GM23338 (cell line): ENCODE measurements at regions not wholly inside any gene's neighbourhood (a gene's known extent, or its start where the extent isn't known, plus 50 kb on each side); places are given as distances from the start of the nearest gene placed in this dataset.

Experiments used
- ATAC-seq: fragments of 200-7000 bp; cut with Tn5 transposase; 3 replicates; pipeline ENCODE4 v1.9.1; 2020
- DNase-seq: peaks from one replicate; pipeline ENCODE4 v3.0.0-alpha.2; 2015; ENCODE audit warnings: low spot score
- H2AFZ ChIP-seq: fragments of 200-600 bp; sonication (generic); 2 replicates; pipeline ENCODE4 v1.8.0; 2016; ENCODE audit warnings: antibody characterized with exemption, mild to moderate bottlenecking, moderate library complexity
- H3F3A ChIP-seq: fragments of 200-600 bp; sonication (generic); replicated peaks from 2 replicates; pipeline ENCODE4 v1.8.0; 2017; ENCODE audit warnings: antibody characterized with exemption, mixed run types, low read depth
- H3K27ac ChIP-seq: fragments of 200-600 bp; sonication (generic); 2 replicates; pipeline ENCODE4 v1.6.1; 2016; ENCODE audit warnings: low read depth
- H3K27me3 ChIP-seq: fragments of 200-600 bp; sonication (generic); 2 replicates; pipeline ENCODE4 v1.8.0; 2016; ENCODE audit warnings: mild to moderate bottlenecking, mixed run types, moderate library complexity; ENCODE audit not compliant: insufficient read depth
- H3K36me3 ChIP-seq: fragments of 200-600 bp; sonication (generic); 2 replicates; pipeline ENCODE4 v1.8.0; 2016; ENCODE audit warnings: mild to moderate bottlenecking; ENCODE audit not compliant: insufficient read depth
- H3K4me1 ChIP-seq: fragments of 200-600 bp; sonication (generic); 2 replicates; pipeline ENCODE4 v1.8.0; 2016; ENCODE audit warnings: mild to moderate bottlenecking, moderate library complexity; ENCODE audit not compliant: insufficient read depth
- H3K4me2 ChIP-seq: fragments of 200-600 bp; sonication (generic); 2 replicates; pipeline ENCODE4 v1.7.1; 2017; ENCODE audit warnings: mixed run types
- H3K4me3 ChIP-seq: fragments of 200-600 bp; sonication (generic); 2 replicates; pipeline ENCODE4 v1.6.1; 2016; ENCODE audit warnings: mixed run types
- H3K79me2 ChIP-seq: fragments of 200-600 bp; sonication (generic); replicated peaks from 2 replicates; pipeline ENCODE4 v1.8.0; 2017; ENCODE audit warnings: mild to moderate bottlenecking; ENCODE audit not compliant: insufficient read depth
- H3K9me2 ChIP-seq: fragments of 200-600 bp; sonication (generic); 2 replicates; pipeline ENCODE4 v1.8.0; 2017; ENCODE audit not compliant: insufficient read depth
- H4K20me1 ChIP-seq: fragments of 200-600 bp; sonication (generic); replicated peaks from 2 replicates; pipeline ENCODE4 v1.8.0; 2017; ENCODE audit warnings: mild to moderate bottlenecking; ENCODE audit not compliant: insufficient read depth
- H3K27ac Mint-ChIP-seq: 2 replicates; pipeline ENCODE4 v1.8.0; 2020; ENCODE audit warnings: inconsistent platforms, mild to moderate bottlenecking, moderate library complexity, mixed read lengths
- H3K27me3 Mint-ChIP-seq: 3 replicates; pipeline ENCODE4 v1.8.0; 2022; ENCODE audit warnings: low read depth, mild to moderate bottlenecking, moderate library complexity, mixed read lengths, inconsistent platforms; ENCODE audit not compliant: insufficient read depth, poor library complexity
- H3K36me3 Mint-ChIP-seq: 3 replicates; pipeline ENCODE4 v1.8.0; 2021; ENCODE audit warnings: low read depth, mild to moderate bottlenecking, inconsistent platforms, moderate library complexity, mixed read lengths
- H3K4me1 Mint-ChIP-seq: 3 replicates; pipeline ENCODE4 v1.8.0; 2020; ENCODE audit warnings: mild to moderate bottlenecking, inconsistent platforms, mixed read lengths
- H3K4me3 Mint-ChIP-seq: 3 replicates; pipeline ENCODE4 v1.8.0; 2021; ENCODE audit warnings: moderate library complexity, mild to moderate bottlenecking, inconsistent platforms, mixed read lengths
- H3K9me3 Mint-ChIP-seq: 3 replicates; pipeline ENCODE4 v1.8.0; 2020; ENCODE audit warnings: moderate library complexity, mild to moderate bottlenecking, inconsistent platforms, mixed read lengths
- EZH2 ChIP-seq: fragments of 200-600 bp; sonication (generic); IDR thresholded peaks from one replicate; pipeline ENCODE4 v1.8.0; 2017; ENCODE audit warnings: antibody characterized with exemption, mild to moderate bottlenecking, low read depth; ENCODE audit not compliant: unreplicated experiment
- EZH2phosphoT487 ChIP-seq: fragments of 200-600 bp; sonication (generic); IDR thresholded peaks from one replicate; pipeline ENCODE4 v1.8.1; 2018; ENCODE audit warnings: antibody characterized with exemption; ENCODE audit not compliant: unreplicated experiment
- JUNB ChIP-seq: IDR thresholded peaks from one replicate; pipeline ENCODE4 v1.6.1; 2016; ENCODE audit warnings: antibody characterized with exemption; ENCODE audit not compliant: unreplicated experiment
- NANOG ChIP-seq: IDR thresholded peaks from 2 replicates; pipeline ENCODE4 v1.6.1; 2016; ENCODE audit warnings: antibody characterized with exemption, borderline replicate concordance
- POLR2AphosphoS5 ChIP-seq: IDR thresholded peaks from 2 replicates; pipeline ENCODE4 v1.6.1; 2016; ENCODE audit warnings: antibody characterized with exemption, low read depth
- ZNF114 ChIP-seq: fragments of 250-450 bp; sonication (Bioruptor Pico); IDR thresholded peaks from 2 replicates; pipeline ENCODE4 v1.5.0; 2020; ENCODE audit warnings: mild to moderate bottlenecking, moderate library complexity
- ZNF331 ChIP-seq: fragments of 250-450 bp; sonication (Bioruptor Pico); IDR thresholded peaks from 2 replicates; pipeline ENCODE4 v1.5.0; 2020; ENCODE audit warnings: low read depth, mild to moderate bottlenecking, moderate library complexity
- TF ChIP-seq, protein P1 (sequence below): IDR thresholded peaks from one replicate; pipeline ENCODE4 v1.6.1; 2018; ENCODE audit warnings: antibody characterized with exemption; ENCODE audit not compliant: unreplicated experiment
- TF ChIP-seq, protein P2 (sequence below): fragments of 250-450 bp; sonication (Bioruptor Pico); IDR thresholded peaks from 2 replicates; pipeline ENCODE4 v1.5.0; 2020; ENCODE audit warnings: mild to moderate bottlenecking, moderate library complexity
- TF ChIP-seq, protein P3 (sequence below): IDR thresholded peaks from 2 replicates; pipeline ENCODE4 v1.6.1; 2016; ENCODE audit warnings: antibody characterized with exemption

DNA sequence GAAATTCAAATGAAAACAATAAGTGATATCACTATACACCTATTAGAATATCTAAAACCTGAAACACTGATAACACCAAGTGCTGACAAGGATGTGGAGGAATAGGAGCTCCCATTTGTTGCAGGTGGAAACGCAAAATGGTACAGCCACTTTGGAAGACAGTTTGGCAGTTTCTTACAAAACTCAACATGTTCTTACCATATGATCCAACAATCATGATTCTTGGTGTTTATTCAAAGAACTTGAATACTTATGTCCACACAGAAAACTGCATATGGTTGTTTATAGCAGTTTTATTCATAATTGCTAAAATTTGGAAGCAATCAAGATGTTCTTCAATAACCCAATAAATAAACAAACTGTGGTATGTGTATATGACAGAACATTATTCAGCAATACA, 107.9 kb downstream of the FHDC1 start:
- Histone ChIP-seq H3K27me3 (no peaks in the 10 kb centered on the region), H3F3A (no peaks in the 10 kb centered on the region), H3K27ac (no peak overlapping the region), H3K36me3 (peaks cover 12% of the 10 kb centered on the region), H3K9me2 (peaks cover 13% of the 10 kb centered on the region; the same call in 1 of the 2 replicates), H3K4me1 (peaks cover 10% of the 10 kb centered on the region; the same call in 1 of the 2 replicates), H3K4me3 (no peak overlapping the region), H3K79me2 (no peaks in the 10 kb centered on the region), H2AFZ (no peak overlapping the region), H4K20me1 (no peaks in the 10 kb centered on the region), H3K4me2 (no peak overlapping the region)
- H3K4me3 Mint-ChIP-seq = no peak overlapping the region
- DNase-seq (no peak), ATAC-seq (no peak)
- H3K27ac Mint-ChIP-seq = no peak overlapping the region
- peaks cover 16% of the 10 kb centered on the region; the same call in 2 of the 3 replicates for H3K36me3 Mint-ChIP-seq
- no peaks in the 10 kb centered on the region for H3K27me3 Mint-ChIP-seq
- peaks cover 13% of the 10 kb centered on the region; the same call in 2 of the 3 replicates for H3K9me3 Mint-ChIP-seq
- H3K4me1 Mint-ChIP-seq = peaks cover 7% of the 10 kb centered on the region; the same call in 2 of the 3 replicates
- TF ChIP-seq ZNF114 (CRISPR knock-in tag) = no peak

DNA sequence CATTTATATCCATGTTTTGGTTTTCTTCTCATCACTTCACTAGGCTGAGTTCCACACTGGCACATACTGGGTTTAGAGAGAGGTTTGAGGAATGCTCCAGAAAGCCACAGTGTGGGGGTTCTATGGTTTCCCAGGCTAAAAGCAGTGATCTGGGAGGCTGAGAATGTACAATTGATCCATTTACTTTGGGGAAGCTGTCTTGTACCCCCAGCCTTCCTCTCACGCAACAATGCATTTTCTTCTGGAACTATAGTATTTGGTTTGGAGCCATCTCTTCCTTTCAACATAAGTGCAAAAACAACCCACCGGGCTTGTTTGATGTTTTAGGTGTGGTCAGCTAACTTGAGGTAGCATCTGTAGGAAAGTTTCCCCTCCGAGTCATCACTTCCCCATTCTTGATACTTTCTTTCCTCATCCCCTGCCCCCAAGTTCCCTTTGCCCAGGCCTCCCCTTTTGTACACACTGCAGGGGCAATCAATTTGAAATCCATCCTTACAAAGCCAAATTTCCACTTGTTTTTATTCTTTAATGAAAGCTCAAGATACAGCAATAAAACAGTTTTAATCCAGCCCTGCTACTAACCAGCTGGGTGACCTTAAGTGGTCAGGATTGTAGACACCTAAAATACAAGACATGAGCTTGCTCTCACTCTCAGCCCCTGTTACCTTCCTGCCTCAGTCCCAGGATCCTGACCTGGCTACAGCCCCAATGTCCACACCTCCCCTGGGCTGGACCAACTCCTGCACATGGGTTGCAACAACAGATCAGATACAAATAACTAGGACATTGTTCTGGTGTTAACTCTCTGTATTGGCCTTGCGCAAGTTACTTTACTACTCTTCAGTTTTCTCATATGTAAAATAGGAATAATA, 109.2 kb downstream of the FHDC1 start:
- no peak overlapping the region for H3K4me3 Mint-ChIP-seq
- ATAC-seq = no peak
- Histone ChIP-seq H2AFZ (no peak overlapping the region), H3K4me2 (no peak overlapping the region), H3K27me3 (no peaks in the 10 kb centered on the region), H3K9me2 (peaks cover 13% of the 10 kb centered on the region; the same call in 1 of the 2 replicates), H3K27ac (no peak overlapping the region), H3F3A (no peaks in the 10 kb centered on the region), H3K79me2 (no peaks in the 10 kb centered on the region), H4K20me1 (no peaks in the 10 kb centered on the region), H3K4me3 (no peak overlapping the region), H3K36me3 (peaks cover 11% of the 10 kb centered on the region), H3K4me1 (no peaks in the 10 kb centered on the region)
- H3K27ac Mint-ChIP-seq = no peak overlapping the region
- H3K36me3 Mint-ChIP-seq = peaks cover 9% of the 10 kb centered on the region; the same call in 2 of the 3 replicates
- no peak for DNase-seq
- H3K9me3 Mint-ChIP-seq = peaks cover 9% of the 10 kb centered on the region; the same call in 2 of the 3 replicates
- no peaks in the 10 kb centered on the region for H3K27me3 Mint-ChIP-seq
- H3K4me1 Mint-ChIP-seq = no peaks in the 10 kb centered on the region
- TF ChIP-seq JUNB (no peak), NANOG (no peak), POLR2AphosphoS5 (no peak), EZH2phosphoT487 (no peak), ZNF331 (CRISPR knock-in tag) (no peak), EZH2 (no peak)
- TF ChIP-seq, protein P1, sequence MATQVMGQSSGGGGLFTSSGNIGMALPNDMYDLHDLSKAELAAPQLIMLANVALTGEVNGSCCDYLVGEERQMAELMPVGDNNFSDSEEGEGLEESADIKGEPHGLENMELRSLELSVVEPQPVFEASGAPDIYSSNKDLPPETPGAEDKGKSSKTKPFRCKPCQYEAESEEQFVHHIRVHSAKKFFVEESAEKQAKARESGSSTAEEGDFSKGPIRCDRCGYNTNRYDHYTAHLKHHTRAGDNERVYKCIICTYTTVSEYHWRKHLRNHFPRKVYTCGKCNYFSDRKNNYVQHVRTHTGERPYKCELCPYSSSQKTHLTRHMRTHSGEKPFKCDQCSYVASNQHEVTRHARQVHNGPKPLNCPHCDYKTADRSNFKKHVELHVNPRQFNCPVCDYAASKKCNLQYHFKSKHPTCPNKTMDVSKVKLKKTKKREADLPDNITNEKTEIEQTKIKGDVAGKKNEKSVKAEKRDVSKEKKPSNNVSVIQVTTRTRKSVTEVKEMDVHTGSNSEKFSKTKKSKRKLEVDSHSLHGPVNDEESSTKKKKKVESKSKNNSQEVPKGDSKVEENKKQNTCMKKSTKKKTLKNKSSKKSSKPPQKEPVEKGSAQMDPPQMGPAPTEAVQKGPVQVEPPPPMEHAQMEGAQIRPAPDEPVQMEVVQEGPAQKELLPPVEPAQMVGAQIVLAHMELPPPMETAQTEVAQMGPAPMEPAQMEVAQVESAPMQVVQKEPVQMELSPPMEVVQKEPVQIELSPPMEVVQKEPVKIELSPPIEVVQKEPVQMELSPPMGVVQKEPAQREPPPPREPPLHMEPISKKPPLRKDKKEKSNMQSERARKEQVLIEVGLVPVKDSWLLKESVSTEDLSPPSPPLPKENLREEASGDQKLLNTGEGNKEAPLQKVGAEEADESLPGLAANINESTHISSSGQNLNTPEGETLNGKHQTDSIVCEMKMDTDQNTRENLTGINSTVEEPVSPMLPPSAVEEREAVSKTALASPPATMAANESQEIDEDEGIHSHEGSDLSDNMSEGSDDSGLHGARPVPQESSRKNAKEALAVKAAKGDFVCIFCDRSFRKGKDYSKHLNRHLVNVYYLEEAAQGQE = no peak
- TF ChIP-seq, protein P2, sequence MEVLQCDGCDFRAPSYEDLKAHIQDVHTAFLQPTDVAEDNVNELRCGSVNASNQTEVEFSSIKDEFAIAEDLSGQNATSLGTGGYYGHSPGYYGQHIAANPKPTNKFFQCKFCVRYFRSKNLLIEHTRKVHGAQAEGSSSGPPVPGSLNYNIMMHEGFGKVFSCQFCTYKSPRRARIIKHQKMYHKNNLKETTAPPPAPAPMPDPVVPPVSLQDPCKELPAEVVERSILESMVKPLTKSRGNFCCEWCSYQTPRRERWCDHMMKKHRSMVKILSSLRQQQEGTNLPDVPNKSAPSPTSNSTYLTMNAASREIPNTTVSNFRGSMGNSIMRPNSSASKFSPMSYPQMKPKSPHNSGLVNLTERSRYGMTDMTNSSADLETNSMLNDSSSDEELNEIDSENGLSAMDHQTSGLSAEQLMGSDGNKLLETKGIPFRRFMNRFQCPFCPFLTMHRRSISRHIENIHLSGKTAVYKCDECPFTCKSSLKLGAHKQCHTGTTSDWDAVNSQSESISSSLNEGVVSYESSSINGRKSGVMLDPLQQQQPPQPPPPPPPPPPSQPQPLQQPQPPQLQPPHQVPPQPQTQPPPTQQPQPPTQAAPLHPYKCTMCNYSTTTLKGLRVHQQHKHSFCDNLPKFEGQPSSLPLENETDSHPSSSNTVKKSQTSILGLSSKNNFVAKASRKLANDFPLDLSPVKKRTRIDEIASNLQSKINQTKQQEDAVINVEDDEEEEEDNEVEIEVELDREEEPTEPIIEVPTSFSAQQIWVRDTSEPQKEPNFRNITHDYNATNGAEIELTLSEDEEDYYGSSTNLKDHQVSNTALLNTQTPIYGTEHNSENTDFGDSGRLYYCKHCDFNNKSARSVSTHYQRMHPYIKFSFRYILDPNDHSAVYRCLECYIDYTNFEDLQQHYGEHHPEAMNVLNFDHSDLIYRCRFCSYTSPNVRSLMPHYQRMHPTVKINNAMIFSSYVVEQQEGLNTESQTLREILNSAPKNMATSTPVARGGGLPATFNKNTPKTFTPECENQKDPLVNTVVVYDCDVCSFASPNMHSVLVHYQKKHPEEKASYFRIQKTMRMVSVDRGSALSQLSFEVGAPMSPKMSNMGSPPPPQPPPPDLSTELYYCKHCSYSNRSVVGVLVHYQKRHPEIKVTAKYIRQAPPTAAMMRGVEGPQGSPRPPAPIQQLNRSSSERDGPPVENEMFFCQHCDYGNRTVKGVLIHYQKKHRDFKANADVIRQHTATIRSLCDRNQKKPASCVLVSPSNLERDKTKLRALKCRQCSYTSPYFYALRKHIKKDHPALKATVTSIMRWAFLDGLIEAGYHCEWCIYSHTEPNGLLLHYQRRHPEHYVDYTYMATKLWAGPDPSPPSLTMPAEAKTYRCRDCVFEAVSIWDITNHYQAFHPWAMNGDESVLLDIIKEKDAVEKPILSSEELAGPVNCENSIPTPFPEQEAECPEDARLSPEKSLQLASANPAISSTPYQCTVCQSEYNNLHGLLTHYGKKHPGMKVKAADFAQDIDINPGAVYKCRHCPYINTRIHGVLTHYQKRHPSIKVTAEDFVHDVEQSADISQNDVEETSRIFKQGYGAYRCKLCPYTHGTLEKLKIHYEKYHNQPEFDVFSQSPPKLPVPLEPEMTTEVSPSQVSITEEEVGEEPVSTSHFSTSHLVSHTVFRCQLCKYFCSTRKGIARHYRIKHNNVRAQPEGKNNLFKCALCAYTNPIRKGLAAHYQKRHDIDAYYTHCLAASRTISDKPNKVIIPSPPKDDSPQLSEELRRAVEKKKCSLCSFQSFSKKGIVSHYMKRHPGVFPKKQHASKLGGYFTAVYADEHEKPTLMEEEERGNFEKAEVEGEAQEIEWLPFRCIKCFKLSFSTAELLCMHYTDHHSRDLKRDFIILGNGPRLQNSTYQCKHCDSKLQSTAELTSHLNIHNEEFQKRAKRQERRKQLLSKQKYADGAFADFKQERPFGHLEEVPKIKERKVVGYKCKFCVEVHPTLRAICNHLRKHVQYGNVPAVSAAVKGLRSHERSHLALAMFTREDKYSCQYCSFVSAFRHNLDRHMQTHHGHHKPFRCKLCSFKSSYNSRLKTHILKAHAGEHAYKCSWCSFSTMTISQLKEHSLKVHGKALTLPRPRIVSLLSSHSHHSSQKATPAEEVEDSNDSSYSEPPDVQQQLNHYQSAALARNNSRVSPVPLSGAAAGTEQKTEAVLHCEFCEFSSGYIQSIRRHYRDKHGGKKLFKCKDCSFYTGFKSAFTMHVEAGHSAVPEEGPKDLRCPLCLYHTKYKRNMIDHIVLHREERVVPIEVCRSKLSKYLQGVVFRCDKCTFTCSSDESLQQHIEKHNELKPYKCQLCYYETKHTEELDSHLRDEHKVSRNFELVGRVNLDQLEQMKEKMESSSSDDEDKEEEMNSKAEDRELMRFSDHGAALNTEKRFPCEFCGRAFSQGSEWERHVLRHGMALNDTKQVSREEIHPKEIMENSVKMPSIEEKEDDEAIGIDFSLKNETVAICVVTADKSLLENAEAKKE (CRISPR knock-in tag) = no peak
- TF ChIP-seq, protein P3, sequence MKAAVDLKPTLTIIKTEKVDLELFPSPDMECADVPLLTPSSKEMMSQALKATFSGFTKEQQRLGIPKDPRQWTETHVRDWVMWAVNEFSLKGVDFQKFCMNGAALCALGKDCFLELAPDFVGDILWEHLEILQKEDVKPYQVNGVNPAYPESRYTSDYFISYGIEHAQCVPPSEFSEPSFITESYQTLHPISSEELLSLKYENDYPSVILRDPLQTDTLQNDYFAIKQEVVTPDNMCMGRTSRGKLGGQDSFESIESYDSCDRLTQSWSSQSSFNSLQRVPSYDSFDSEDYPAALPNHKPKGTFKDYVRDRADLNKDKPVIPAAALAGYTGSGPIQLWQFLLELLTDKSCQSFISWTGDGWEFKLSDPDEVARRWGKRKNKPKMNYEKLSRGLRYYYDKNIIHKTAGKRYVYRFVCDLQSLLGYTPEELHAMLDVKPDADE = no peak
